Activated CD4-positive, alpha-beta T cell treated with anti-CD3 and anti-CD28 coated beads, Interleukin-2, amount 50 U/mL, for 1 hour (primary cell): ENCODE measurements at regions not wholly inside any gene's neighbourhood (a gene's known extent, or its start where the extent isn't known, plus 50 kb on each side); places are given as distances from the start of the nearest gene placed in this dataset.

Source experiments
- DNase-seq: peaks from one replicate; pipeline ENCODE4 v3.0.0-alpha.2; 2020

GRCh38 chr17:71689782-71690181 lies 431.0 kb upstream of the SOX9 start:
- DNase-seq = no peak

GRCh38 chr17:71699907-71700306 lies 420.9 kb upstream of the SOX9 start:
- no peak for DNase-seq

GRCh38 chr17:71703701-71704100 lies 417.1 kb upstream of the SOX9 start:
- no peak for DNase-seq

GRCh38 chr17:71709271-71709890 lies 411.4 kb upstream of the SOX9 start:
- DNase-seq = no peak

- DNase-seq = no peak
These were observed 410.9 kb upstream of the SOX9 start for GRCh38 chr17:71709946-71710345.

GRCh38 chr17:71710816-71711215 lies 410.0 kb upstream of the SOX9 start:
- DNase-seq = no peak

GRCh38 chr17:71713846-71714245 lies 407.0 kb upstream of the SOX9 start:
- DNase-seq = no peak

GRCh38 chr17:71724339-71724738 lies 396.5 kb upstream of the SOX9 start:
- DNase-seq = no peak

GRCh38 chr17:71725811-71726210 lies 395.0 kb upstream of the SOX9 start:
- no peak for DNase-seq

GRCh38 chr17:71726341-71726740 lies 394.5 kb upstream of the SOX9 start:
- no peak for DNase-seq

GRCh38 chr17:71727292-71727691 lies 393.5 kb upstream of the SOX9 start:
- DNase-seq = no peak

GRCh38 chr17:71727723-71728122 lies 393.1 kb upstream of the SOX9 start:
- DNase-seq = no peak

GRCh38 chr17:71730871-71731270 lies 389.9 kb upstream of the SOX9 start:
- no peak for DNase-seq

- no peak for DNase-seq
These were observed 384.9 kb upstream of the SOX9 start for GRCh38 chr17:71735893-71736292.

GRCh38 chr17:71740866-71741265 lies 380.0 kb upstream of the SOX9 start:
- DNase-seq = no peak

- DNase-seq = no peak
These were observed 379.0 kb upstream of the SOX9 start for GRCh38 chr17:71741836-71742235.

GRCh38 chr17:71748872-71749271 lies 371.9 kb upstream of the SOX9 start:
- DNase-seq = no peak

GRCh38 chr17:71753070-71753469 lies 367.8 kb upstream of the SOX9 start:
- DNase-seq = no peak

GRCh38 chr17:71757156-71757555 lies 363.7 kb upstream of the SOX9 start:
- DNase-seq = no peak

- DNase-seq = no peak
These were observed 362.9 kb upstream of the SOX9 start for GRCh38 chr17:71757956-71758355.

- DNase-seq = no peak
These were observed 361.3 kb upstream of the SOX9 start for GRCh38 chr17:71759422-71760060.

- no peak for DNase-seq
These were observed 360.6 kb upstream of the SOX9 start for GRCh38 chr17:71760062-71760720.

- DNase-seq = no peak
These were observed 358.3 kb upstream of the SOX9 start for GRCh38 chr17:71762526-71762925.

GRCh38 chr17:71764505-71764904 lies 356.3 kb upstream of the SOX9 start:
- no peak for DNase-seq

GRCh38 chr17:71765437-71765836 lies 355.4 kb upstream of the SOX9 start:
- no peak for DNase-seq
